ENCODE measurements at regions not wholly inside any gene's neighbourhood (a gene's known extent, or its start where the extent isn't known, plus 50 kb on each side); places are given as distances from the start of the nearest gene placed in this dataset.

DNA sequence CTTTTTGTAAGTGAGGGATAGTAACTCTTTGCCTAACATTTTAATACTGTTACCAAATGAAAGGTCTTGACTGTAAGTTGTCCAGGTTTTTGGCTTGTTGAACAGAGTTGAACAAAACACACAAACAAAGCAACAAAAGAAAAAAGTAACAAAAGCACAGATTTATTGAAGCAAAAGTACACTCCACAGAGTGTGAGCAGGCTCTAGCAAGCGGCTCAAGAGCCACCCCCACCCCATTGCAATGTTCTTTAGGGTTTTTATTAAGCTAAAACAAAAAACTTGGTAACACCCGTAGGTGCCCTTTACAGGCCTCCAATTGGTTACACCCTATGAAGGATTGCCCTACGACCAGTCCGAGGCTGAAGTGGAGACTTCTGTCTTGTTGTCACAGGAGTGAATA is 197.4 kb upstream of the MAP3K1 start:
- DNase-seq, result no peak

DNA sequence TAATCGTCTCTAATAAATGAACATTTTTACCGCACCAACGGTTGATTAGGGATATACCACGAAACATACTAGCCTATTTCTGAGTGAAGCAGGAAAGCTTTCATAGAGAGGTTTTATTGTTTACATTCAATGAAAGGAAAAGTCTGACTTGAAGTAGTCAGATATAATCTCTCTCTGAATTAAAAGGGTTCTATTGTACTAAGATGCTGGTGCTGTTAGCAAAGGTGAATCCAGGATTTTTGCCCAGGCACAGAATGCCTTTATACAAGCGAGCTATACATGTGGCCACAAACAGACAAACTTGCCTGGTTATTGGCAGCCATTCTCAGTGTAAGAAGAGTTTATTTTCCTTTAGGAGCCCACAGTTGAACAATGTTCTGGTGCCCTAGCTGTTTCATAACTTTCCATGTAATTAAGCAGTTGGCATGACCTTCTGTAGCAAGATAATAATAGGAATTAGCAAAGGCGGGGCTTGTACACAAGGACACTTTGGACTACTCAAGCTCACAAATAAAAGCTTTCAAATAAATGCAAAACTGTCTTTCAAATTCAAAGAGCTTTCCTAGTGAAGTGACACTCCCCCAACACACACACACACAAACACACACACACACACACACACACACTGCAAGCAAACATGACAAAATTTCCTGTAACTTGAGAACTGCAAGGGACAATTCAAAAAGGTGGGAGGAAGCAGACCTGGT is 198.7 kb upstream of the MAP3K1 start:
- DNase-seq, result no peak

DNA sequence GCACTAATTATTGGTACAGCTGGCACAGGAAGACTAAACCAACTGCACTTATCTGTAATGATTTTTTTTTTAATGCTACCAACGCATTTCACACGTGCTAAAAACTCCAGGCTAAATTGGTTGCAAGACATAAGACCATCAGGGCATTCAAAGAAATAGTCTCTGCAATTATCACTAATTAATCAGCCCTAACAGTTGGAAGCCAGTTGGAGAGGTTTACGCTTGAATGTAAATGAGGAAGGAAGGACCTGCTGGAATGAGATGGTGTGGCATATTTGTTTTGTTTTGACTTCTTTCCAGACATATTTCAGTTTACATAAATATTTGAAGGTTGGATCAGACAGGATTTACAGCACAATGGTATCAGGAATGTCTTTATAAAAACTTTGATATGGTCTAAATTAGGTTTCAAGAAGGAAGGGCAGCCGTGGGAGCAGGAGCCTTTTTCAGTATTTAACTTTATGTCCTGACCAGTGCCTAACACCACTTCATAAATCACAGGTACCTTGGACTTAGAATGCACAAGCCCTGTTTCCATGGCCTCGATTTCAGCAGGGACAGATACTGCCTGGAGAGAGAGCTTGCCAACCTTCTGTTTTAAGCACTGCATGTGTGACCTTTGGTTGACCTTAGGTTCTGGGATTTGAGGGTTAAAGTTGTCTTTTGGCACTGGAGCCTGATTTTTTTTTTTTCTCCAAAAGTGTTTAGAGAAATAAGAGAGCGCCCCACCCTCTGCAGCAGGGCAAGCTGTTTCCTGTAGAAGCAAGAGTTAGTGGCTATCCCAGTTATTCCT is 199.8 kb upstream of the MAP3K1 start:
- no peak for DNase-seq

DNA sequence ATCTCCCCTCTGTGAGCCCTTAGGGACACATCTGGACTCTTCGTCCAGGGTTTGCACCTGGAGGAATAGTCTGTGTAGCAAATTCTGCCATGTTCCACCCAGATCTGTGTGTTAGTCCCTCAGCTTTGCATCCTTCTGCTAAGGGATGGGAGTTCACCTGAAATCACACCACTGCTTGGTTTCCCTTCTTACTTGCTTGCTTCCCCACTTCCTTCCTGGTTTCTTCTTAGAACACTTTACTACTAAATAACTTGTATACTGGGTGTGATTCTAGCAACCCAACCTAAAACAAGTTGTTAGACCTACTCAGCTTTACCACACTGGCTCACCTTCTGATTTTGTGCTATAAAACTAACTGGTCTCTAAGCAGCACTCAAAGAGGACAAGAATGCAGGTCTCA is 202.6 kb upstream of the MAP3K1 start:
- DNase-seq, result no peak

DNA sequence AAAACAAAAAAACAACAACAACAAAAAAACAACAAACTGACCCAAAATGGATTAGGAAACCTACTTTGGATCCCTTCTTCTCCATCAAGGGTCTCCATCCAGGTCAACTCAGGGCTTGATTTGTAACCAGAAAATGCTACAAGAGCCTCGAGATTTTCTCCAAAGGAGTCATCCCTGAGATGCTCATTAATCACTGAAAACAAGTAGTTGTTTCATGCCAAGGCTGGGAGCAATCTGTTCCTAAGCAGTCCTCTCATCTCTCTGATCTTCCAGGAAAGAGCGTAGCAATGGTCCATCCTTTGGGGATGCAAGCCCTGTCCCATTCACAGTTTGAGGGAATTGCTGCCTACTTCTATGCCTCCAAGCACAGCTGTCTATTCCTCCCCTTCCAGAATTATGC is 203.0 kb upstream of the MAP3K1 start:
- DNase-seq, result no peak

DNA sequence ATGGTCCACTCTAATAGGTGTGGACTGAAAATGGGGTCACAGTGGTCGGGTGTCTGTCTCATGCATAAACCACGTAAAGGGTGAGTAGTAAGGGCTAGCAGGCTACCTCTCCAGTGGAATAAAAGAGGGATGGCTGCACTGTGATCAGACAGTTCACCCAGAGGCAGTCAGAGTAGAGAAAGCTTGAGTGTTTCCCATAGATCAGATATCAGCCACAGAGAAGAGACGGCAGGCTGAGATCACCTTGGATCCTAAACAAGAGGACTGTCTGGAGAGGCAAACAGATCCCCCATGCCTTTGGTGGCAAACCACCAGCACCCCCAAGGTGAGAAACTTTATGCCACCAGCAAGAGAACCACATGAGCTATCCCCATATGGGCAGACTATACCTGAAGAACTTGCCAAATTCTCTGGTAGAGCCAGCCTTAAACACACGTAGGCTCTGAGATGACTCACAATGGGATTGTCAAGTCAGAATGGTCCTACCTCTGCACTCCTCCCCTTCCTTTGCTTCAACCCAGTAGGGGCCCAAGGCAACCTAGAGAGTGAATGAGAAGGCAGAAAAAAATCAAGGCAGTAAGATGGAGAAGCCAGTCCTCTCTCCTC is 205.2 kb upstream of the MAP3K1 start:
- no peak for DNase-seq

DNA sequence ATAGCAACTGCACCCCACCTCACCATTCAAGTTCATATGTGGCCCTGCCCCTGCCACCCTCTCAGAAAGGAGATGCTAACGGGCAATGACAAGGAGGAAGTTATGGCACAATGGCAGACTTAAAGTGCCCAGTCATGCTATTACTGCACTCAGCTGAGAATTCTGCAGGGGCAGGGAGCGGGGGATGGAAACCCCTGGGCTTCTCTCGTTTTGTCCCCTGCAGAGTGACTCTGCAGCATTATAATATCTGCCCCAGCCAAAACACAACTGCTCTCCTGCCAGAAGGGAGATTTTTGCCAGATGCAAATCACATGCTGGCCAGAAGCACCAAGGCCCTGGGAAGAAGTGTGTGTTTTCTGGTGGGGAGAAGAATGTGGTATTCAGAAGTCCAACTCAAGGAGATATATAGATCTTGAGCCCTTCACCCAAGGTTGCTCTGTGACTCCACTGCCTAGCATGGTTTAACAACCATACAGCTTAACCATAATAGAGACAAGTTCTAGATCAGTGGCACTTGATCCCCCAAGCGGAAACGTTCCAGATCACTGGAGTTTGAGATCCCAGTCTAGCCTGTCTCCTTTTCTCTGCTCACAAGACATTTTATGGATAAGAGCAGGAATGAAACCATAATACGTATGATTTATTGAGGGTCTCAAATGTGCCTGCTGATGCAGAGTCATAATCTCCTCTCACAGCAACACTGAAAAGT is 207.0 kb upstream of the MAP3K1 start:
- no peak for DNase-seq

DNA sequence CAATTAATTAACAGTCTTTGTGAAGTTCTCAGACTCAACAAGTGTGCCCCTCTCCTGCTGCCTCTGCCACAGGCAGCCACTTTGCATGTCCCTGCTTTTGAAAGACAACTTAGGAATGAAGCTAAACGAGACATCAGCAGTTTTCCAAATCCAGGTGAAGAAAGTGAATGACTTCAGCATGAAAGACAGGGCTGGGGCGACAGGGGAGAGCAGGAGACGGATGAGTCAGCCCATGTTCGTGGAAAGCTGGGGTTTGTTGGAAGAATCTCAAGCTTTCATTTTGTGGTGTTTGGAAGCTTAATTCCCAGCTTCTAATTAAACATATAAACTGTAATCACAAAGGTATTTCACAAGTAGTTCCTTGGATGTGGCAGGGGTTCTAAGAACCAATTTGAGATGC is 207.8 kb upstream of the MAP3K1 start:
- DNase-seq, result no peak

DNA sequence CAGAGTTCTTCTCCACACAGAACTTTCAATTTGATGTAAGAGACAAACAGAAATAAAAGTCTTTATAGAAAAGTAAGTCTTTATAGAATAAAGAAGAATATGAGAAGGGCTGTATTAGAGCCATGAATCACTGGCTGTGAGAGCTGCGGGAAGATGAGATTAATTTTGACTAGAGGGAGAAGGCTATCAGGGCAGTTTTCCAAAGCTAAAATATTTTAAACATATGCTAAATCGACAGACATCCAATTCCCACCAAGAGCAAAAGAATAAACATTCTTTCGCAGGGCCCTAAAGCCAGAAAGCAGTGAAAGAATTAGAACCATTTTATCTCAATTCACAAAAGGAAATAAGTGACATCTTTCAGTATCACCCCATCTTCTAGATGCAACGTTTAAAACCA is 208.3 kb upstream of the MAP3K1 start:
- DNase-seq, result no peak

DNA sequence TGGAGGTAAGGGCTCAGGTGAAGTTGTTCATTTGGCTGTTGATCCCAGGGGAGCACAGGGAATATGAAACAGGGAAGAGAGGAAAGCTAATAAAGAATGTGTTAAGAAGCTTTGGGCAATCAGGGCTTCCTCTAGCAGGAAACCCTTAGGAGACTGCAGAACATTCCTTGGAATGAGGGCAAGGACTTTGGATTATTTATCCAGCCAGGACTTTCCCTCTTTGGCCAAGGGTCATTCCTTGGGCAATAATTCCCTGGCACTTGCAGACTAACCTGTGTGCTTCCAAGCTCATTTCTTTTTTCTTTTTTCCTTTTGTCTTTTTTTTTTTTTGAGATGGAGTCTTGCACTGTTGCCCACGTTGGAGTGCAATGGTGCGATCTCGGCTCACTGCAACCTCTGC is 209.2 kb upstream of the MAP3K1 start:
- no peak for DNase-seq

DNA sequence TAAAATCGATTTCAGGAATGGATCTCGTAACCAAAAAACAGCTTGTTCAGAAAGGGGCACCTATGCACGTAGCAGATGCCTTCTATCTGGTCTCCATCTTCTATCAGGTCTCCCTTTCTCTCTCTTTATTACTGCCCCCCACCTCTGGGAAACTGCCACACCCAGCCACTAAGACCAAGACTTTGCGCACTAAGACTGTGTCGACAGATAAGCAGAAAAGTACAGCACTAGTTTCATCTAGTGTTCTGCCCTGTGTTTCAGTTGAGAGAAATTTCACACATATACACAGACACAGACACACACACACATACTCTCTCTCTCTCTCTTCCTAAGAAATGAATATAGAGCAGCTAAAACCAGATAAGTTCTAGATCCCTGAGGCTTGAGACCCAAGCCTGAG is 210.1 kb upstream of the MAP3K1 start:
- no peak for DNase-seq

DNA sequence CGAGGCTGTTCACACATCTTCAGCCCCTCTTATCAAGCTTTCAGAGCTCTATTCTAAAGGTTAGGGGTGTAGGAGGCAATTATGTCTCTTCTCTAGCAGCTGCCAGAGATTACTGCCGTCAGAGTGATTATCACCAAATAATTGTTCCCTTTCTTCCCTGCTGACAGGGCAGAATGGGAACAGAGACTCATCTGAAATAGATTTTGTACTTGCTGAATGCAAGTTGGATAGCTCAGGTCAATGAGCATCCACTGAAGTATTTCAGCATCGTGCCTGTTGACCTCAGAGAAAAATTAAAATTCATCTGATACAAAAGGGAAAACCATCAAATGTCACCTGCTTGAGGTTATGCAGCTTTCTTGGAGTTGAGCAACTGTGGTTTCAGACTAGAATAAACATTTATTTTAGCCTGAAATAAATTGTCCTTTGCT is 213.7 kb upstream of the MAP3K1 start:
- DNase-seq, result no peak

DNA sequence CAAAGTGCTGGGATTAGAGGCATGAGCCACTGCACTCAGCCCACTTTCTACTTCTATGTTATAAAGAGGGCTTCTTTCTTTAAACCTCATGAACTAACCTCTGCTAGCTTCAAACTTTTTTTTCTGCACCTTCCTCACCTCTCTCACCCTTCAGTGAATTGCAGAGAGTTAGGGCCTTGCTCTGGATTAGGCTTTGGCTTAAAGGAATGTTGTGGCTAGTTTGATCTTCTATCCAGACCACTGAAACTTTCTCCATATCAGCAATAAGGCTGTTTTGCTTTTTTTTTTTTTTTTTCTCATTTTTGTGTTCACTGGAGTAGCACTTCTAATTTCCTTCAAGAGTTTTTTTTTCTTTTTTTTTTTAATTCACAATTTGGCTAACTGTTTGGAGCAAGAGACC is 216.4 kb upstream of the MAP3K1 start:
- no peak for DNase-seq

DNA sequence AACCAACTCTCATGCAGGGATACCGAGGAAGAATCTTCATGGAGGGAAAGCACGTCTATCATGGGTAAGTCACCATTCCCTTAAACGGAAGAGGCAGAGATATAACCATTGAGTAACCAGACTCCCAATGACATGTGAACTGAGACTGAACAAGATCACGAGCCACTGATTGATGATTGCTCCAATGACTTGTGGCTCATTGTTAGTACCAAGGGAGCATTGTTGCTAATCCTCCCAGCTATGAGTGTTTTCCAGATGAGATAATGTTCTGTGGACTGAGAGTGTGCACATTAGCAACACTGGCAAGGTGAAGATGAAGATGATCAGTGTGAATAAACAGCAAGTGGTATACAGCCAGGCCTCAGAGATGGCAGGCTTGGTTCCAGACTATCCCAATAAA is 219.2 kb upstream of the MAP3K1 start:
- no peak for DNase-seq

DNA sequence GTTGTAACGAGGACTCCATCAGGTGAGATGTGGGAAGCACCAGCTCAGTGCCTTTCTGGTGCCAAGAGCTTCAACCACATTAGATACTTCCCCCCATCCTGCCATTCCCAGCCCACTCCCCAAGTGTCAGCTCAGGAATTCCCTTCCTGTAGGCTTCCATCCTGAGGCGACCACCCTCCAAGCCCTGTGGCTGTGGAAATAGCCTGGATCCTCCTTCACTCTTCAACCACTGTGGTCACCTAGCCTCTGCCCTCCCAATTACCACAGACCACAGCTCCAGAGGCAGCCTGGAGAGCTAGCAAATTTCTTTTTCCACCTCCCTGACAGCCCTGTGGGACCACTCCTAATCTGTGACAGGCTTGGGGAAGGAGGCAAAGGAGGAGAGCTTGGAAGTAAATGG is 219.8 kb upstream of the MAP3K1 start:
- DNase-seq, result no peak

DNA sequence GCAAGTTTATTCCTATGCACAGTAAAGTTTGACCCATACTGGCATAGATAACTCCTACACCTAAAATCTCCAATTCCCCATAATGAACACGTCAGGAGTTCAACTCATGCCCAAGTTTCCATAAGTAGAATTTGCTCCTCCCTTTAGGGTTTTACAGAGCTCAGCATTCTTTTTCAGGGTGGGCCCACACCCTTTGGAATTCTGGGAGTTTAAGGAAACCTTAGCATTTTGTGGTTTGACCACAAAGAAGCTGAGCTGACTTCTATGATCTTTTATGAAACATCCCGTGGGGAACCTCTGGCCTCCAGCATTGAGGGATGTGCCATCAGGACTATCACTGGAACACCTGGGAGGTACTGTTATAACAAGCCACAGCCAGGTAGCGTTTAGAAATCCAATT is 220.6 kb upstream of the MAP3K1 start:
- DNase-seq, result no peak

DNA sequence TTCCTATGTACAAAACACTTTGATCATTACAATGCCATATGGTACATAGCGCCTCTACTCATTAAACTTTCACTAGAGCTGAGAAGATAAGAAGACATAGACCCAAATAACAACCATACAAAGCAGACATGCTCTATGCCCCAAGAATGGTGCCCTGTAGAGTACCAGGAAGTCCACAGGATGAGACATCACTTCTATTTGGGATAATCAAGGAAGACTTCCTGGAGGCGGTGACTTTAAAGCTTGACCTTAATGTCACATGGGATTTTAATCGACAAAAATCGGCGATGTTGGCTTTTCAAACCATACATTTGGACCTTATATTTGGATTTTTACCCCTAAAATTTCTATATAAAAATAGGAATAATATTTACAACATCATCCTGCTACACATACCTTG is 224.3 kb upstream of the MAP3K1 start:
- no peak for DNase-seq

DNA sequence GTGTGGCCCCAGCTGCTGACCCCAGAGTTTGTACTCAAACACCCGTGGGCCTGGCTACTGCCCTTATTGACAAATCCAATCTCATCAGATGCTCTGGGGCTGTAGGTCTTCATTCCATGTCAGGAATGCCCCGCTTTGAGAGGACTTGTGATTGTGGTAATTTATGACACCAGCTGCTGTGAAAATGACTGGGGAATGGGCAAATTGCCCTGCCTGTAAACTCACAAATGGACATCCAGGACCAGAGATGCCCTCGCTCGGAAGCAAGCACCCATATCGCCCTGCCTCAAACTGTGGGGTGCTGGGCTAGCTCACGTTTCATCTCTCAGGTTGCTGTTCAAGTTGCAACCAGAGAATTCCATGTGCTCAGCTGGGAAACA is 225.9 kb upstream of the MAP3K1 start:
- no peak for DNase-seq

DNA sequence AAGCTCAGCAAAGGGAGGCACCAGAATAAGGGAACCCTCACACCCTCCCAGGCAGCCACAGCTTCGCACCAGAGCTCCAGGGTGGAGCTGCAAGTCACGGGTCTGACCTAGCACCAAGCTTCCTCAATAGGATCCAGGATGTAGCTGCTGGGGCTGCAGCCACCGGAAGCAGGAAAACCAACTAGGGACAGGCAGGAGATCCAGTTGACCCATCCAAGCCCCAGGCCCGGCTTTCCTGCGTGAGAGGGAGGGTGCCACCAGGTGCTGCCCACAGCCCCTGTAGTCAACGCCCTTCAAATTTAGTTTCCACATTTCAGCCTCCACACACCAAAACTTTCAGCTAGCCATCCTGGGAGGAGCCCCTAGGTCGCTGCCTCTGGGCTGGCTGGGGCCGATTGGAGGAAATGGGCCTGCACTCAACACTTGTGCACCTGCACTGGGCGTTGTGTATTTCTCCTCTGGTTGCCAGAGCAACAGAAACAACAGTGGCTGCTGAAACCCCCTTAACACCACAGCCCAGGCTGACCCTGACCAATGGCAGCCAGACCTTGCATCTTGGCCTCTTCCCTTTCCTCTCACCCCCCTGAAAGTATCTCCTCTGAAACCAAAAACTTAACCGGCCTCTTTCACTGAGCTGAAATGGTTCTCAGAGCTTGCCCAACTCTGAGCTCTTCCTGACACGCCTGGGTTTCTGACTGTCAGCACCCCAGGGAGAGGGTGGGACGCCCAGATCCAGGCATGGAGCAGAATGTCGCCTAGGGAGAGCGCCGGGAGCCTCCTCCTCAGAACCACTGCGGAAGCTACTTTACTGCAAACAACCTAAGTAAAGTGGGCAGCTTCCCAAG is 226.5 kb upstream of the MAP3K1 start:
- peak; percentile 60 for DNase-seq

DNA sequence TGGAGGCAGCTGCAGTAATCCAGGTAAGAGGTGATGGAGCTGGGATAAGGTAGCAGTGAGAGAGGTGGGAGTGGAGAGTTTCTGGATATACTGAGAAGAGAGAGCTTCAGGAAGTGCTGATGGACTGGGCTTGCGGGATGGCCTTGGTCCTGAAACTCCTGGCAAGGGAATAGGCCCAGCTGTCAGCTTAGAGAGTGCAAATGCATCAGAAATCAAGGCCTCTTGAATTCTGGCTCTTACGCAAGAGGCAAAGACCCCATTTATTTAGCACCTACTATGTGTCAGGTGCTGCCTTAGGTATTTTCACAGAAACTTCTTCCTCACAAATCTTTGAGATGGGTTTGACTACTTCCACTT is 227.2 kb upstream of the MAP3K1 start:
- DNase-seq, result no peak

DNA sequence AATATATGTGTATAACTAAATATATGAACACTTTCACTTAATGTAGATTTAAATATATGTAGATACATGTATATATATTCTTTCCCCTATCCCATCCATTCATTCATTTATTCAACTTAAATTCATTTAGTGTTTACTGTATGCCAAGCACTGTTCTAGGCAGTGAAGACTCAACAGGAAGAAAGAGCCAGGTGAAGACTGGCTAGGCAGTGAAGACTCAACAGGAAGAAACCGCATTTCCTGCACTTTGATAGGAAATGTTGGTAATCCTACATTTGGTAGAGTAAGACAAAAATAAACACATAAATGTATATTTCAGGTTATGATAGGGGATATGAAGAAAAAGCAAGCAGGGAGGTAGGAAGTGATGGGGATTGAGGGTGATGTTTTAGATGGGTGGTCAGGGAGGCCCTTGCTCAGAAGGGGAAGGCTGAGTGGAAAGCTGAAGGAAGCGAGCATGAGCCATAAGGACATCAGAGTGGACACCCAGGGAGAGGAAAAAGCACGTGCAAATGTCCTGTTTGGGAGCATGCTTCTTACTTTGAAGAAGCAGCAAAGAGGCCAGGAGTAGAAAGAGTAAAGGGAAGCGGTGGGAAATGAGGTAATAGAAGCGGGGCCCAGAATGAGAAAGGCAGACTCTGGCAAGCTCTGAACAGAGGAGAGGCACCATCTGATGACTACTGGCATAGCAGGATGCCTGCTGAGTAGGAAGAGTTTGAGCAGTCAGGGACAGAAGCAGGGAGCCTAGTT is 227.8 kb upstream of the MAP3K1 start:
- no peak for DNase-seq
